ENCODE measurements at regions not wholly inside any gene's neighbourhood (a gene's known extent, or its start where the extent isn't known, plus 50 kb on each side); places are given as distances from the start of the nearest gene placed in this dataset.

DNA sequence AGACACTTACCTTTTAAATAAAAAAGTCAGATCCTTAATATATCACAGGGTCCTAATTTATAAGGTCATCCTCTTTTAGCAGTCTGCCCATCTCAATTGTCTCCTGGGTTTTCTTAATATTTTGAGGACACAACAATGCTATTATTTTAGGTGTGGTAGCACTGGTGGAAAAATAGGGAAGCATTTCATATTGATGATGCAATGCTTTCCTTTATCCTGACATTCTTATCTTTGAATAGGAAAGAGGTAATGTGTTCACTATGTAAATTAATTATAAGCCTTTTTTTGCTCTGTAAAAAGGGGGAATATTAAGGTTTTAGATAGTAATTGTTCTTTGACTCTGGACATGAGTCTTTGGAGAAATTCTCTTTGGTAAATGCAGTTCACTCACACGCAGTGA lies 164.7 kb downstream of the YTHDC2 start:
- DNase-seq (ENCODE audit: low read depth), result no peak
- H3K4me3 ChIP-seq (ENCODE audit: low read length), result no peak overlapping the region
- TF ChIP-seq CTCF (IDR thresholded peaks at IDR 0.05; ENCODE audit: insufficient read depth, low read depth, low read length, missing control alignments), result no peak

GRCh38 chr5:113678924-113679575 lies 165.6 kb downstream of the YTHDC2 start:
- peak; percentile 65 for DNase-seq (ENCODE audit: low read depth)
- peak; percentile 79 for TF ChIP-seq CTCF (IDR thresholded peaks at IDR 0.05; ENCODE audit: insufficient read depth, low read depth, low read length, missing control alignments)
- H3K4me3 ChIP-seq (ENCODE audit: low read length), result no peak overlapping the region

GRCh38 chr5:113680534-113680933 lies 167.0 kb downstream of the YTHDC2 start:
- no peak for TF ChIP-seq CTCF (IDR thresholded peaks at IDR 0.05; ENCODE audit: insufficient read depth, low read depth, low read length, missing control alignments)
- no peak overlapping the region for H3K4me3 ChIP-seq (ENCODE audit: low read length)
- DNase-seq (ENCODE audit: low read depth), result no peak

DNA sequence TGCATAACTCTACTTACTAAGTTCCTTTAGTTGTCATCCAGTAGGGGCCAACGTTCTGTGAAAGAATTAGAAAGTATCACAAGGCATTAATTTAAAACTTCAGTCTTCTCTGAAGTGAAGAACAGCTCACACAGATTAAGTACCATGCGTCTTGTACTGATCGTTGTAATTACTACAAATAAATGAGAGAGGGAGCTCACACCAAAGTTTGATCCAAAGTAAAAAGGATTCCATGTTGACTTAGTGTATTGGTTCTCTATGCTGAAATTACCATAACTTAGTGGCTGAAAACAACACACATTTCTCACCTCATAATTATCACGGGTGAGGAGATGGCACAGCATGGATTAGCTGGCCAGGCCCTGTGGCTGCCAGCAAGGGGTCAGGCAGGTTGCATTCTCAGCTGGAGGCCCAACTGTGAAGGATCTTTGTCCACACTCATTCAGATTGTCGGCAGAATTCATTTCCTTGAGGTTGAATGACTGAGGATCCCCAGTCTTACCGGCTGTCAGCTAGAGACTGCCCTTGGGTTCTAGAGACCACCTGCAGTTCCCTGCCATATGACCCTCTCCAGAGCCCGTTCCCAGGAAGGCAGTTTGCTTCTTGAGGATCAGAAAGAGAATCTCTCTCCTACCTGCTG lies 169.1 kb downstream of the YTHDC2 start:
- no peak overlapping the region for H3K4me3 ChIP-seq (ENCODE audit: low read length)
- peak; percentile 21 for TF ChIP-seq CTCF (IDR thresholded peaks at IDR 0.05; ENCODE audit: insufficient read depth, low read depth, low read length, missing control alignments)
- DNase-seq (ENCODE audit: low read depth), result peak; percentile 39

GRCh38 chr5:113683211-113683610 lies 169.7 kb downstream of the YTHDC2 start:
- no peak overlapping the region for H3K4me3 ChIP-seq (ENCODE audit: low read length)
- DNase-seq (ENCODE audit: low read depth), result no peak
- TF ChIP-seq CTCF (IDR thresholded peaks at IDR 0.05; ENCODE audit: insufficient read depth, low read depth, low read length, missing control alignments), result no peak

- no peak for TF ChIP-seq CTCF (IDR thresholded peaks at IDR 0.05; ENCODE audit: insufficient read depth, low read depth, low read length, missing control alignments)
- H3K4me3 ChIP-seq (ENCODE audit: low read length), result no peak overlapping the region
Observed at GRCh38 chr5:113686599-113686998, 173.1 kb downstream of the YTHDC2 start.

GRCh38 chr5:113689647-113690046 lies 176.2 kb downstream of the YTHDC2 start:
- no peak for DNase-seq (ENCODE audit: low read depth)
- H3K4me3 ChIP-seq (ENCODE audit: low read length), result no peak overlapping the region
- no peak for TF ChIP-seq CTCF (IDR thresholded peaks at IDR 0.05; ENCODE audit: insufficient read depth, low read depth, low read length, missing control alignments)

More at GRCh38 chr5:113686599-113686998, 173.1 kb downstream of the YTHDC2 start:
- no peak for DNase-seq (ENCODE audit: low read depth)
